Ureter (tissue), 1 donor: ENCODE measurements at regions not wholly inside any gene's neighbourhood (a gene's known extent, or its start where the extent isn't known, plus 50 kb on each side); places are given as distances from the start of the nearest gene placed in this dataset.
"Not testable (repeated sequence)": the region's sequence is repeated elsewhere in the genome, so short reads cannot be mapped to it uniquely, and the experiment has no call there.

Source experiments
- DNase-seq: peaks from one replicate; pipeline ENCODE4 v3.0.0-alpha.2; 2020; ENCODE audit warnings: low spot score
- donor health status: DM: yes; HTN: yes; CAD: no.

GRCh38 chr2:150214626-150215025 is 272.8 kb downstream of the RND3 start:
- no peak for DNase-seq

GRCh38 chr2:150212722-150213171 is 274.7 kb downstream of the RND3 start:
- no peak for DNase-seq

- no peak for DNase-seq
These were observed 276.3 kb downstream of the RND3 start for GRCh38 chr2:150211164-150211631.

- no peak for DNase-seq
These were observed 277.7 kb downstream of the RND3 start for GRCh38 chr2:150209746-150210145.

- no peak for DNase-seq
These were observed 278.8 kb downstream of the RND3 start for GRCh38 chr2:150208689-150209088.

- no peak for DNase-seq
These were observed 279.5 kb downstream of the RND3 start for GRCh38 chr2:150207979-150208378.

- DNase-seq: no peak
These were observed 283.0 kb downstream of the RND3 start for GRCh38 chr2:150204451-150204850.

- not testable (repeated sequence) for DNase-seq
These were observed 292.7 kb downstream of the RND3 start for GRCh38 chr2:150194816-150195215.

- DNase-seq: no peak
These were observed 294.8 kb downstream of the RND3 start for GRCh38 chr2:150192701-150193100.

GRCh38 chr2:150191349-150191748 is 296.1 kb downstream of the RND3 start:
- DNase-seq: no peak

GRCh38 chr2:150190546-150190945 is 296.9 kb downstream of the RND3 start:
- DNase-seq: no peak

- DNase-seq: no peak
These were observed 298.7 kb downstream of the RND3 start for GRCh38 chr2:150188800-150189199.

GRCh38 chr2:150188177-150188576 is 299.3 kb downstream of the RND3 start:
- no peak for DNase-seq

GRCh38 chr2:150182566-150183235 is 304.8 kb downstream of the RND3 start:
- DNase-seq: no peak

GRCh38 chr2:150178591-150178990 is 308.9 kb downstream of the RND3 start:
- DNase-seq: no peak

GRCh38 chr2:150174971-150175421 is 312.5 kb downstream of the RND3 start:
- DNase-seq: no peak

GRCh38 chr2:150174056-150174805 is 313.2 kb downstream of the RND3 start:
- DNase-seq: no peak

GRCh38 chr2:150171065-150171548 is 316.4 kb downstream of the RND3 start:
- DNase-seq: no peak

GRCh38 chr2:150169237-150169629 is 318.2 kb downstream of the RND3 start:
- no peak for DNase-seq

- DNase-seq: no peak
These were observed 318.8 kb downstream of the RND3 start for GRCh38 chr2:150168595-150169236.

- no peak for DNase-seq
These were observed 319.8 kb downstream of the RND3 start for GRCh38 chr2:150167711-150168110.

- no peak for DNase-seq
These were observed 321.0 kb downstream of the RND3 start for GRCh38 chr2:150166313-150167051.
